Choroid plexus epithelial cell (primary cell): ENCODE measurements at regions not wholly inside any gene's neighbourhood (a gene's known extent, or its start where the extent isn't known, plus 50 kb on each side); places are given as distances from the start of the nearest gene placed in this dataset.
A peak's percentile ranks its signal among the peaks of the same experiment; 100 is the strongest.

Source experiments
- DNase-seq: peaks from one replicate; pipeline ENCODE4 v3.0.0-alpha.2; 2010; ENCODE audit warnings: low read depth
- H3K4me3 ChIP-seq: 2 replicates; pipeline ENCODE4 v1.5.1; 2011; ENCODE audit warnings: low read depth, mild to moderate bottlenecking, control low read depth, low read length, moderate library complexity
- CTCF ChIP-seq: conservative IDR thresholded peaks from 2 replicates; pipeline ENCODE4 v1.5.1; 2011; ENCODE audit warnings: low read depth, mild to moderate bottlenecking, control low read depth, inconsistent platforms, low read length, moderate library complexity

GRCh38 chr7:87047-87446, 105.3 kb upstream of the FAM20C start:
- no peak for TF ChIP-seq CTCF
- DNase-seq = no peak
- H3K4me3 ChIP-seq = no peak overlapping the region

DNA sequence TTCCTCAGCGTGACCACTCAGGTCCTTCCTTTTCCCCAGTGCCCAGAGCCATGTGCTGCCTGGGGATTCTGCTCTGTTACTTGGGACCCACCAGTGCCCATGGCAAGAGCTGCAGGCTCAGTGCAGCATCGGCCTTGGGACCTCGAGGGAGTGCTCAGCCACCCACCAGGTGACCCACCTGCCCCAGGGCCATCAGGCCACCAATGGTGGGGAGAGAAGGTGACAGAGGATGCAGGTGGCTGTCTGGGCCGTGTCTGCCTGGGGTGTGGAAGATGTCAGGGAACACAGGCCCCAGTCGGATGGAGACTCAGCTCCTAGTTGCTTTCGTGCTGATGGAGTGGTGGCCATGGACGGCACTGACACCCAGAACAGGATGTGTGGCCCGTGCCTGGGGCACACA, 104.7 kb upstream of the FAM20C start:
- no peak for DNase-seq
- TF ChIP-seq CTCF = no peak
- H3K4me3 ChIP-seq = no peak overlapping the region

DNA sequence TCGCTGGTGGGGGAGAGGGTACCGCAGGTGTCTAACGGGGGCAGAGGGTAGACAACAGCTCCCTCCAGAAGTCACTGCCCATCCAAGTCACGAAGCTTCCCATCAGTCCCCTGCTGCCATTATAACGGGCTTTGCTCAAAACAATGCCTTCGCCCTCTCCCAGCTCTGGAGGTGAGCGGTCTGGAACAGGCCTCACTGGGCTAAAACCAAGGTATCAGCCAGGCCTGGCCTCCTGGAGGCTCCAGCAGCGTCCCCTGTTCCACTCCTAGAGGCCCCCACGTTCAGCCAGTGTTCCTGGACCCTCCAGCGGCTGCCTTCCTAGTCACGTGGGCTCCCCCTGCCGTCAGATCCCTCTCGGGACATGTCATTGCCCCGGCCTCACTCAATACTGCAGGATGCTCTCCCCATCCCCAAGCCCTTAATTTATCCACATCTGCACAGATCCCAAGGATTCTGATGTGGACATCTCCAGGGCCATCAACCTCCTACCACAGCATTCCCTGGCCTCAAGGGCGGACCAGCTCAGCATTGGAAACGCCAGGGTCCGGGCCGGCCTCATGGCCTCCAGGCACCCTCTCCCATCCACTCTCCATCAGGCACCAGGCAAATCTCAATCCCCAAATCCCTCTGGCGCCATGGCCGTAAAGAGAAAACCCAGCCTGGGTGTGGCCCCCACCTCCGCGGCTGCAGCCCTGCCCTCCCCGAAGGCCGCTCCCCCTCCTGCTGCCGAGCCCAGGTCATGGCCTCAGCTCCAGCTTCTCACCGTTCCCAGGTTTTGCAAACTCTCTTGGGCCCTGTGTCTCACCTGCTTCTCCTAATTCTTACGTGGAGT, 104.1 kb upstream of the FAM20C start:
- DNase-seq = no peak
- H3K4me3 ChIP-seq = no peak overlapping the region
- peak; percentile 21 for TF ChIP-seq CTCF

DNA sequence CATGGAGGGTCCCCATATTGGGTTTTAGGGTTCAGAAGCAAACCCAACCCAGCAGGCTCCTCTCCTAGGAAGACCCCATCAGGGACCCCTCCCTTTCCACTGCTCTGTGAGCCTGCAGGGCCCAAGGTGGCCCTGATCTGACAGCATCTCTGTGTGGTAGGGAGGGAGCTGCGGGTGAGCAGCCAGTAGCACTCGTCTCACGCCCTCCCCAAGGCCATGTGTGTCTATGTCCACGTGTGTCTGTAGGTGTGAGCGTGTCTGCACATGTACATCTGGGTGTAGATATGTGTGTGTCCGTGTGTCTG, 103.5 kb upstream of the FAM20C start:
- no peak overlapping the region for H3K4me3 ChIP-seq
- no peak for TF ChIP-seq CTCF
- no peak for DNase-seq

DNA sequence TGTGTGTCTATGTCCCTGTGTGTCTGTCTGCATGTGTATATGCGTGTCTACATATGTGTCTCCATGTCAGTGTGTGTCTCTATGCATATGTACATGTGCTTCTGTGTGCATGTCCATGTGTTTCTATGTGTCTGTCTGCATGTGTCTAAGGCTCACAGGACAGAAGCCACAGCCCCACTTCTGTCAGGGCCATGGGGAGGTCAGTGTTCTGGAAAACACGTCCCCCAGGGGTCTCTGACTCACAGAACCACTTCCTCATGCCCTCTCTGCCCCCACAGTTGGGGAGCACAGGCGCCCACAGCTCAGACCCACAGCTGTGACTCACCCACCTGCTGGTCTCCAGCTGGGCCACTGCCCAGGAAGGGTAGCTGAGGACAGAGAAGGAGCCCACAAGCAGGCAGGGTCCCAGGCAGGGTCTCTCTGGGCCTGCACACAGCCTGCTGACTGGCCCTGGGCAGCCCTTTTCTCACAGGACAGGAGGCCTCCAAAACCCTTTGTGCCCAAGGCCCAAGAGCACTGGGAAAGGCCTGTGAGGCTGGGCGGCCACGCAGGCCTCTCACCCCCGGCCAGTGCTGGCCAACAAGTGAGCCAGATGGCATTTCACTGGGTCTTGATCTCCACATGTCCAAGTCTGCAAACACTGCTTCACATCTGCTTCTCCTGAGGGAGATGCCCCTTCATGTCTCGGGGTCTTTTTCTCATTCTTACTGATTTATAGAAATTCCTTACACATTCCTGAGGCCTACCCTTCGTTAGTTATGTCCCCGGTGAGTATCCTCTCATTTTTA, 102.9 kb upstream of the FAM20C start:
- no peak for TF ChIP-seq CTCF
- DNase-seq = peak; percentile 93
- no peak overlapping the region for H3K4me3 ChIP-seq

- peak; percentile 59 for DNase-seq
- no peak overlapping the region for H3K4me3 ChIP-seq
- TF ChIP-seq CTCF = no peak
These were observed 102.0 kb upstream of the FAM20C start for GRCh38 chr7:90111-91063.
